BLaER1 (cell line): ENCODE measurements at regions not wholly inside any gene's neighbourhood (a gene's known extent, or its start where the extent isn't known, plus 50 kb on each side); places are given as distances from the start of the nearest gene placed in this dataset.
A peak's percentile ranks its signal among the peaks of the same experiment; 100 is the strongest.
"Not testable (repeated sequence)": the region's sequence is repeated elsewhere in the genome, so short reads cannot be mapped to it uniquely, and the experiment has no call there.

Experiments used
- H3K27ac ChIP-seq: shearing (Covaris generic); formaldehyde crosslinking; 2 replicates; pipeline ENCODE4 v1.8.1; 2022
- H3K27me3 ChIP-seq: shearing (Covaris generic); formaldehyde crosslinking; 2 replicates; pipeline ENCODE4 v1.8.1; 2022
- H3K36me3 ChIP-seq: shearing (Covaris generic); formaldehyde crosslinking; 2 replicates; pipeline ENCODE4 v1.8.1; 2022
- H3K4me1 ChIP-seq: shearing (Covaris generic); formaldehyde crosslinking; 2 replicates; pipeline ENCODE4 v1.8.1; 2022
- H3K4me2 ChIP-seq: shearing (Covaris generic); formaldehyde crosslinking; 2 replicates; pipeline ENCODE4 v1.8.1; 2022
- H3K4me3 ChIP-seq: shearing (Covaris generic); formaldehyde crosslinking; 2 replicates; pipeline ENCODE4 v1.8.1; 2022
- H3K9ac ChIP-seq: shearing (Covaris generic); formaldehyde crosslinking; 2 replicates; pipeline ENCODE4 v1.8.1; 2022
- H3K9me3 ChIP-seq: shearing (Covaris generic); formaldehyde crosslinking; 2 replicates; pipeline ENCODE4 v1.8.1; 2022
- H4K20me1 ChIP-seq: shearing (Covaris generic); formaldehyde crosslinking; 2 replicates; pipeline ENCODE4 v1.8.1; 2022
- Cebpa-rat ChIP-seq: shearing (Covaris generic); IDR thresholded peaks from 2 replicates; pipeline ENCODE4 v1.8.1; 2022

GRCh38 chr9:74172874-74173273 is 324.3 kb upstream of the RORB start:
- no peaks in the 10 kb centered on the region for H3K27me3 ChIP-seq
- H4K20me1 ChIP-seq = no peaks in the 10 kb centered on the region
- H3K36me3 ChIP-seq = peaks cover 16% of the 10 kb centered on the region; the same call in 1 of the 2 replicates
- H3K9me3 ChIP-seq = peaks cover 9% of the 10 kb centered on the region
- no peak overlapping the region for H3K27ac ChIP-seq
- peak overlapping the region; percentile 43 for H3K4me2 ChIP-seq
- no peak for TF ChIP-seq Cebpa-rat
- H3K4me1 ChIP-seq = peaks cover 11% of the 10 kb centered on the region
- H3K4me3 ChIP-seq = no peak overlapping the region
- H3K9ac ChIP-seq = no peak overlapping the region

GRCh38 chr9:74173284-74173683 is 323.9 kb upstream of the RORB start:
- no peak overlapping the region for H3K9ac ChIP-seq
- H3K4me3 ChIP-seq = no peak overlapping the region
- peaks cover 11% of the 10 kb centered on the region for H3K4me1 ChIP-seq
- H3K27me3 ChIP-seq = no peaks in the 10 kb centered on the region
- peak overlapping the region; percentile 43 for H3K4me2 ChIP-seq
- no peak overlapping the region for H3K27ac ChIP-seq
- H3K36me3 ChIP-seq = peaks cover 16% of the 10 kb centered on the region; the same call in 1 of the 2 replicates
- no peak for TF ChIP-seq Cebpa-rat
- no peaks in the 10 kb centered on the region for H4K20me1 ChIP-seq
- H3K9me3 ChIP-seq = peaks cover 9% of the 10 kb centered on the region

- H3K4me2 ChIP-seq, H3K27me3 ChIP-seq, H3K4me3 ChIP-seq, H3K9ac ChIP-seq, H3K27ac ChIP-seq, H4K20me1 ChIP-seq, H3K4me1 ChIP-seq: not testable (repeated sequence)
- peaks cover 33% of the 10 kb centered on the region for H3K9me3 ChIP-seq
- H3K36me3 ChIP-seq = peaks cover 11% of the 10 kb centered on the region
Observed at GRCh38 chr9:74197771-74198170, 299.4 kb upstream of the RORB start.

GRCh38 chr9:74205056-74205455 is 292.1 kb upstream of the RORB start:
- Histone ChIP-seq H3K27ac (no peak overlapping the region), H4K20me1 (no peaks in the 10 kb centered on the region), H3K9ac (no peak overlapping the region), H3K4me3 (no peak overlapping the region), H3K36me3 (no peaks in the 10 kb centered on the region), H3K27me3 (no peaks in the 10 kb centered on the region), H3K9me3 (no peaks in the 10 kb centered on the region), H3K4me1 (no peaks in the 10 kb centered on the region), H3K4me2 (no peak overlapping the region)
- no peak for TF ChIP-seq Cebpa-rat

- H3K4me2 ChIP-seq = no peak overlapping the region
- H3K4me3 ChIP-seq = no peak overlapping the region
- no peaks in the 10 kb centered on the region for H4K20me1 ChIP-seq
- H3K27me3 ChIP-seq = no peaks in the 10 kb centered on the region
- H3K9me3 ChIP-seq = peaks cover 7% of the 10 kb centered on the region; the same call in 1 of the 2 replicates
- H3K27ac ChIP-seq = no peak overlapping the region
- H3K36me3 ChIP-seq = peaks cover 46% of the 10 kb centered on the region
- H3K4me1 ChIP-seq = no peaks in the 10 kb centered on the region; the same call in 1 of the 2 replicates
- H3K9ac ChIP-seq = no peak overlapping the region
- TF ChIP-seq Cebpa-rat = no peak
Observed at GRCh38 chr9:74218385-74219063, 278.6 kb upstream of the RORB start.

- Histone ChIP-seq H3K27ac (no peak overlapping the region), H3K4me3 (no peak overlapping the region), H3K9ac (no peak overlapping the region), H3K36me3 (peaks cover 50% of the 10 kb centered on the region), H3K27me3 (no peaks in the 10 kb centered on the region), H3K4me1 (no peaks in the 10 kb centered on the region; the same call in 1 of the 2 replicates), H3K4me2 (no peak overlapping the region), H4K20me1 (no peaks in the 10 kb centered on the region), H3K9me3 (peaks cover 22% of the 10 kb centered on the region; the same call in 1 of the 2 replicates)
- TF ChIP-seq Cebpa-rat = no peak
Observed at GRCh38 chr9:74220327-74220726, 276.8 kb upstream of the RORB start.

GRCh38 chr9:74236857-74237256 is 260.3 kb upstream of the RORB start:
- Histone ChIP-seq H3K4me2 (no peak overlapping the region), H3K9ac (no peak overlapping the region), H3K36me3 (peaks cover 41% of the 10 kb centered on the region), H3K4me3 (no peak overlapping the region), H4K20me1 (no peaks in the 10 kb centered on the region), H3K27me3 (no peaks in the 10 kb centered on the region), H3K4me1 (no peaks in the 10 kb centered on the region), H3K27ac (no peak overlapping the region), H3K9me3 (peaks cover 55% of the 10 kb centered on the region)
- no peak for TF ChIP-seq Cebpa-rat

- peaks cover 13% of the 10 kb centered on the region; the same call in 1 of the 2 replicates for H3K4me1 ChIP-seq
- no peak overlapping the region for H3K9ac ChIP-seq
- peak overlapping the region; percentile 72 for H3K27ac ChIP-seq
- TF ChIP-seq Cebpa-rat = no peak
- no peaks in the 10 kb centered on the region for H3K27me3 ChIP-seq
- H3K4me2 ChIP-seq = peak overlapping the region; percentile 23
- peaks cover 80% of the 10 kb centered on the region for H3K9me3 ChIP-seq
- H4K20me1 ChIP-seq = no peaks in the 10 kb centered on the region
- peaks cover 16% of the 10 kb centered on the region; the same call in 1 of the 2 replicates for H3K36me3 ChIP-seq
- H3K4me3 ChIP-seq = 0 out of 2 replicates have a peak overlapping the region, but pooled peaks have one; percentile 1
Observed at GRCh38 chr9:74245866-74246497, 251.2 kb upstream of the RORB start.

GRCh38 chr9:74255489-74255984 is 241.6 kb upstream of the RORB start:
- no peak overlapping the region for H3K4me2 ChIP-seq
- no peak overlapping the region for H3K4me3 ChIP-seq
- no peak for TF ChIP-seq Cebpa-rat
- no peaks in the 10 kb centered on the region for H3K27me3 ChIP-seq
- H3K27ac ChIP-seq = no peak overlapping the region
- H3K9me3 ChIP-seq = peaks cover 4% of the 10 kb centered on the region; the same call in 1 of the 2 replicates
- H4K20me1 ChIP-seq = no peaks in the 10 kb centered on the region
- no peaks in the 10 kb centered on the region for H3K4me1 ChIP-seq
- peaks cover 7% of the 10 kb centered on the region; the same call in 1 of the 2 replicates for H3K36me3 ChIP-seq
- H3K9ac ChIP-seq = no peak overlapping the region

- no peak overlapping the region for H3K9ac ChIP-seq
- H3K4me3 ChIP-seq = no peak overlapping the region
- H3K4me2 ChIP-seq = no peak overlapping the region
- no peaks in the 10 kb centered on the region for H4K20me1 ChIP-seq
- no peak overlapping the region for H3K27ac ChIP-seq
- H3K27me3 ChIP-seq = no peaks in the 10 kb centered on the region
- peaks cover 73% of the 10 kb centered on the region for H3K36me3 ChIP-seq
- H3K9me3 ChIP-seq = peaks cover 22% of the 10 kb centered on the region
- no peak for TF ChIP-seq Cebpa-rat
- H3K4me1 ChIP-seq = peaks cover 13% of the 10 kb centered on the region
Observed at GRCh38 chr9:74275872-74276508, 221.1 kb upstream of the RORB start.
